Body of pancreas (tissue), 4 donors: ENCODE measurements at regions not wholly inside any gene's neighbourhood (a gene's known extent, or its start where the extent isn't known, plus 50 kb on each side); places are given as distances from the start of the nearest gene placed in this dataset.

Experiments used
- CTCF ChIP-seq, 7 experiments: fragments of 450-650 bp in 4 of 7; fragments of 200-600 bp in 3 of 7; sonication (generic) in 3 of 7; IDR thresholded peaks; one replicate each; pipeline ENCODE4 v1.5.1; 2016 to 2019; ENCODE audit warnings: antibody characterized with exemption in 7 of 7
- POLR2A ChIP-seq, 3 donors: fragments of 450-650 bp; IDR thresholded peaks; one replicate each; pipeline ENCODE4 v1.6.1; 2016; ENCODE audit warnings: antibody characterized with exemption in 3 of 3, mild to moderate bottlenecking in 2 of 3

- TF ChIP-seq CTCF (IDR thresholded peaks at IDR 0.05) = no peak
- no peak for TF ChIP-seq POLR2A (IDR thresholded peaks at IDR 0.05)
Measured at GRCh38 chr2:155841442-155841841, 491.1 kb downstream of the NR4A2 start.
